ENCODE measurements at regions not wholly inside any gene's neighbourhood (a gene's known extent, or its start where the extent isn't known, plus 50 kb on each side); places are given as distances from the start of the nearest gene placed in this dataset.
A peak's percentile ranks its signal among the peaks of the same experiment; 100 is the strongest.

DNA sequence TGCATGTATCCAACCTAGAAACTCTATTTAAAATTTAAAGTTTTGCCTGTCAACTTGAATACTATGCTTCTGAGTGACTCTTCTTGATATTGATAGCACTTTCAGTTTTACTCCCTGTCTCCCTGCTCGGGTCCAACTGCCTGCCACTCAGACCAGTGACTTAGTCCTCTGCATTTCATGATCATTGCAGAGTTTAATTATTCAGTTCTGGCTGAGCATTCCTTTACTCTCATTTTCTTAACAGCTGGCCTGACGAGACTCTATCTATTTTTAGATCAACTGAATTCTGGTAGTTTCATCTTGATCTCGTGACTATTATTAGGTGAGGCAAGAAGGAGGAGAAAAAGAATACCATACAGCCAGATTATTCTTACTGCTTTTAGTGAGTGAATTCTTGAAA lies 617.4 kb downstream of the SI start:
- Histone ChIP-seq H3K9me2 (replicated peaks; ENCODE audit: insufficient read depth) (no peaks in the 10 kb centered on the region), H3K36me3 (replicated peaks; ENCODE audit: insufficient read depth, low read depth) (no peaks in the 10 kb centered on the region), H3K4me3 (no peak overlapping the region), H4K20me1 (ENCODE audit: insufficient read depth, poor library complexity, severe bottlenecking) (no peaks in the 10 kb centered on the region), H3K9me3 (ENCODE audit: low read depth) (no peaks in the 10 kb centered on the region), H3K79me2 (no peaks in the 10 kb centered on the region), H3K27ac (no peak overlapping the region), H3K4me2 (no peak overlapping the region), H2AFZ (no peak overlapping the region), H3K27me3 (no peaks in the 10 kb centered on the region), H3K4me1 (ENCODE audit: insufficient read depth) (no peaks in the 10 kb centered on the region)
- DNase-seq (ENCODE audit: low spot score) = no peak
- TF ChIP-seq, protein P1, sequence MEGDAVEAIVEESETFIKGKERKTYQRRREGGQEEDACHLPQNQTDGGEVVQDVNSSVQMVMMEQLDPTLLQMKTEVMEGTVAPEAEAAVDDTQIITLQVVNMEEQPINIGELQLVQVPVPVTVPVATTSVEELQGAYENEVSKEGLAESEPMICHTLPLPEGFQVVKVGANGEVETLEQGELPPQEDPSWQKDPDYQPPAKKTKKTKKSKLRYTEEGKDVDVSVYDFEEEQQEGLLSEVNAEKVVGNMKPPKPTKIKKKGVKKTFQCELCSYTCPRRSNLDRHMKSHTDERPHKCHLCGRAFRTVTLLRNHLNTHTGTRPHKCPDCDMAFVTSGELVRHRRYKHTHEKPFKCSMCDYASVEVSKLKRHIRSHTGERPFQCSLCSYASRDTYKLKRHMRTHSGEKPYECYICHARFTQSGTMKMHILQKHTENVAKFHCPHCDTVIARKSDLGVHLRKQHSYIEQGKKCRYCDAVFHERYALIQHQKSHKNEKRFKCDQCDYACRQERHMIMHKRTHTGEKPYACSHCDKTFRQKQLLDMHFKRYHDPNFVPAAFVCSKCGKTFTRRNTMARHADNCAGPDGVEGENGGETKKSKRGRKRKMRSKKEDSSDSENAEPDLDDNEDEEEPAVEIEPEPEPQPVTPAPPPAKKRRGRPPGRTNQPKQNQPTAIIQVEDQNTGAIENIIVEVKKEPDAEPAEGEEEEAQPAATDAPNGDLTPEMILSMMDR (IDR thresholded peaks at IDR 0.05; ENCODE audit: poor library complexity) = no peak
- TF ChIP-seq EZH2phosphoT487 (IDR thresholded peaks at IDR 0.05; ENCODE audit: low read depth, severe bottlenecking, unreplicated experiment) = no peak
- TF ChIP-seq EZH2 (IDR thresholded peaks at IDR 0.05; ENCODE audit: borderline replicate concordance) = no peak
- WGBS (ENCODE audit: low lambda C conversion rate, missing lambda C conversion rate) = 76% methylated on average over 3 of the region's 3 CpGs

DNA sequence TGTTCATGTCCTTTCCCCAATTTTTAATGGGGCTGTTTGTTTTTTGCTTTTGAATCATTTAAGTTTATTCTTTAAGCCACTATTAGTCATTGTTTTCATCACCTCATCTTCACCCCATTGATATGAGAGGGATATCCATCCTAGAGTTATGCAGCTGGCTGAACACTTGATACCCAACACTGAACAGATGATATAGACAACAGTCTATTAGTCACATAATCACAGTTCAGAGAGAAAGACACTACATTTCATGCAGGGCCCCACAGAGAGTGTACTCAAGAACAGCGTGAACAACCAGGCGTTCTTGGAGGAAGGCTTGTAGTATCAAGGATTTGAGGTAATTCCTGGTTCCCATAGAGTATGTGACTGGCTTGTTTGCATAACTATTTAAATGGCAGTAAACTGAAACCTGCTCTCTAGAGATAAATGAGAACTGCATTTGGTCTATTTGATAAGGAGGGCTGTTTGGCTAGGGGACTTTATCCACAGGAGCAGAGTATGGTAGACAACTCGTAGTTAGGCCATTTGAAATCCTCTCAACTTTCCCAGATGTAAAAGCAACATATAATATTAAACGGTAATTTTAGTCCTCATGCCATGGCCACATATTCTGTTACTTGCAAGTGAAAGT lies 618.7 kb downstream of the SI start:
- Histone ChIP-seq H3K27me3 (no peaks in the 10 kb centered on the region), H3K9me2 (replicated peaks; ENCODE audit: insufficient read depth) (no peaks in the 10 kb centered on the region), H3K79me2 (no peaks in the 10 kb centered on the region), H3K4me2 (peak overlapping the region; percentile 24), H4K20me1 (ENCODE audit: insufficient read depth, poor library complexity, severe bottlenecking) (no peaks in the 10 kb centered on the region), H2AFZ (peak overlapping the region; percentile 29), H3K27ac (peak overlapping the region; percentile 14), H3K4me1 (ENCODE audit: insufficient read depth) (no peaks in the 10 kb centered on the region), H3K4me3 (no peak overlapping the region), H3K9me3 (ENCODE audit: low read depth) (no peaks in the 10 kb centered on the region), H3K36me3 (replicated peaks; ENCODE audit: insufficient read depth, low read depth) (no peaks in the 10 kb centered on the region)
- DNase-seq (ENCODE audit: low spot score) = peak; percentile 24
- 53% methylated on average over 4 of the region's 4 CpGs for WGBS (ENCODE audit: low lambda C conversion rate, missing lambda C conversion rate)
- no peak for TF ChIP-seq EZH2 (IDR thresholded peaks at IDR 0.05; ENCODE audit: borderline replicate concordance)
- no peak for TF ChIP-seq EZH2phosphoT487 (IDR thresholded peaks at IDR 0.05; ENCODE audit: low read depth, severe bottlenecking, unreplicated experiment)
- TF ChIP-seq, protein P1 (IDR thresholded peaks at IDR 0.05; ENCODE audit: poor library complexity) = no peak

DNA sequence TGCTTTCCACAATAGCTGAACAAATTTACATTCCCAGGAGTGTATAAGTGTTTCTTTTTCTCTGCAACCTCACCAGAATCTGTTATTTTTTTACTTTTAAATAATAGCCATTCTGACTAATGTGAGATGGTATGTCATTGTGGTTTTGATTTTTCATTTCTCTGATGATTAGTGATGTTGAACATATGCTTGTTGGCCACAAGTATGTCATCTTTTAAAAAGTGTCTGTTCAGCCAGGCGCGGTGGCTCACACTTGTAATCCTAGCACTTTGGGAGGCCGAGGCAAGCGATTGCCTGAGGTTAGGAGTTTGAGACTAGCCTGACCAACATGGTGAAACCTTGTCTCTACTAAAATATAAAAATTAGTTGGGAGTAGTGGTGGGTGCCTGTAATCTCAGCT lies 619.3 kb downstream of the SI start:
- no peaks in the 10 kb centered on the region for H4K20me1 ChIP-seq (ENCODE audit: insufficient read depth, poor library complexity, severe bottlenecking)
- WGBS (ENCODE audit: low lambda C conversion rate, missing lambda C conversion rate) = 98% methylated on average over 4 of the region's 4 CpGs
- TF ChIP-seq, protein P1 (IDR thresholded peaks at IDR 0.05; ENCODE audit: poor library complexity) = no peak
- TF ChIP-seq EZH2phosphoT487 (IDR thresholded peaks at IDR 0.05; ENCODE audit: low read depth, severe bottlenecking, unreplicated experiment) (no peak), EZH2 (IDR thresholded peaks at IDR 0.05; ENCODE audit: borderline replicate concordance) (no peak)
- no peaks in the 10 kb centered on the region for H3K9me2 ChIP-seq (replicated peaks; ENCODE audit: insufficient read depth)
- H3K27me3 ChIP-seq = no peaks in the 10 kb centered on the region
- no peak overlapping the region for H3K4me3 ChIP-seq
- H3K36me3 ChIP-seq (replicated peaks; ENCODE audit: insufficient read depth, low read depth) = no peaks in the 10 kb centered on the region
- no peak overlapping the region for H3K27ac ChIP-seq
- DNase-seq (ENCODE audit: low spot score) = no peak
- no peak overlapping the region for H2AFZ ChIP-seq
- no peaks in the 10 kb centered on the region for H3K4me1 ChIP-seq (ENCODE audit: insufficient read depth)
- H3K79me2 ChIP-seq = no peaks in the 10 kb centered on the region
- H3K4me2 ChIP-seq = no peak overlapping the region
- H3K9me3 ChIP-seq (ENCODE audit: low read depth) = no peaks in the 10 kb centered on the region

Measured in hepatocyte (in vitro differentiated cells).